ENCODE measurements at regions not wholly inside any gene's neighbourhood (a gene's known extent, or its start where the extent isn't known, plus 50 kb on each side); places are given as distances from the start of the nearest gene placed in this dataset.
"Not testable (repeated sequence)": the region's sequence is repeated elsewhere in the genome, so short reads cannot be mapped to it uniquely, and the experiment has no call there.

GRCh38 chr3:13228584-13228983 lies 155.4 kb upstream of the IQSEC1 start:
- Mint-ChIP-seq H3K27me3 (ENCODE audit: low read depth) (no peaks in the 10 kb centered on the region), H3K9me3 (no peaks in the 10 kb centered on the region), H3K4me1 (ENCODE audit: low read depth) (peaks cover 1% of the 10 kb centered on the region), H3K4me3 (no peak overlapping the region), H3K36me3 (ENCODE audit: insufficient read depth in 2 of 2) (no peaks in the 10 kb centered on the region), H3K27ac (no peak overlapping the region)
- ATAC-seq (replicated peaks in 1 of 2) (no peak), DNase-seq (no peak)

GRCh38 chr3:13228169-13228568 lies 154.9 kb upstream of the IQSEC1 start:
- H3K4me1 Mint-ChIP-seq (ENCODE audit: low read depth); H3K4me3 Mint-ChIP-seq; H3K27ac Mint-ChIP-seq; ATAC-seq (replicated peaks in 1 of 2); H3K36me3 Mint-ChIP-seq (ENCODE audit: insufficient read depth in 2 of 2); DNase-seq; H3K27me3 Mint-ChIP-seq (ENCODE audit: low read depth); H3K9me3 Mint-ChIP-seq: not testable (repeated sequence)

GRCh38 chr3:13227315-13228165 lies 154.3 kb upstream of the IQSEC1 start:
- no peak for ATAC-seq (replicated peaks in 1 of 2)
- no peak for DNase-seq
- H3K4me1 Mint-ChIP-seq (ENCODE audit: low read depth) = no peaks in the 10 kb centered on the region
- H3K27ac Mint-ChIP-seq = no peak overlapping the region
- no peak overlapping the region for H3K4me3 Mint-ChIP-seq
- H3K36me3 Mint-ChIP-seq (ENCODE audit: insufficient read depth in 2 of 2) = no peaks in the 10 kb centered on the region
- H3K9me3 Mint-ChIP-seq = no peaks in the 10 kb centered on the region
- H3K27me3 Mint-ChIP-seq (ENCODE audit: low read depth) = no peaks in the 10 kb centered on the region

GRCh38 chr3:13224967-13225366 lies 151.7 kb upstream of the IQSEC1 start:
- no peak overlapping the region for H3K4me3 Mint-ChIP-seq
- H3K4me1 Mint-ChIP-seq (ENCODE audit: low read depth) = no peaks in the 10 kb centered on the region
- H3K27me3 Mint-ChIP-seq (ENCODE audit: low read depth) = no peaks in the 10 kb centered on the region
- no peak overlapping the region for H3K27ac Mint-ChIP-seq
- H3K36me3 Mint-ChIP-seq (ENCODE audit: insufficient read depth in 2 of 2) = no peaks in the 10 kb centered on the region
- no peaks in the 10 kb centered on the region for H3K9me3 Mint-ChIP-seq
- no peak for ATAC-seq (replicated peaks in 1 of 2)
- DNase-seq = no peak

- Mint-ChIP-seq H3K9me3 (no peaks in the 10 kb centered on the region), H3K4me1 (ENCODE audit: low read depth) (no peaks in the 10 kb centered on the region), H3K27me3 (ENCODE audit: low read depth) (no peaks in the 10 kb centered on the region), H3K27ac (no peak overlapping the region), H3K36me3 (ENCODE audit: insufficient read depth in 2 of 2) (no peaks in the 10 kb centered on the region), H3K4me3 (no peak overlapping the region)
- ATAC-seq (replicated peaks in 1 of 2) (no peak), DNase-seq (no peak)
These were observed 150.5 kb upstream of the IQSEC1 start for GRCh38 chr3:13223574-13224237.

GRCh38 chr3:13222891-13223573 lies 149.8 kb upstream of the IQSEC1 start:
- no peaks in the 10 kb centered on the region for H3K9me3 Mint-ChIP-seq
- DNase-seq (no peak), ATAC-seq (replicated peaks in 1 of 2) (no peak)
- no peak overlapping the region for H3K27ac Mint-ChIP-seq
- no peak overlapping the region for H3K4me3 Mint-ChIP-seq
- no peaks in the 10 kb centered on the region for H3K4me1 Mint-ChIP-seq (ENCODE audit: low read depth)
- H3K27me3 Mint-ChIP-seq (ENCODE audit: low read depth) = no peaks in the 10 kb centered on the region
- H3K36me3 Mint-ChIP-seq (ENCODE audit: insufficient read depth in 2 of 2) = no peaks in the 10 kb centered on the region

GRCh38 chr3:13222131-13222530 lies 148.9 kb upstream of the IQSEC1 start:
- H3K27ac Mint-ChIP-seq = no peak overlapping the region
- DNase-seq (no peak), ATAC-seq (replicated peaks in 1 of 2) (no peak)
- no peaks in the 10 kb centered on the region for H3K9me3 Mint-ChIP-seq
- no peaks in the 10 kb centered on the region for H3K4me1 Mint-ChIP-seq (ENCODE audit: low read depth)
- H3K27me3 Mint-ChIP-seq (ENCODE audit: low read depth) = no peaks in the 10 kb centered on the region
- H3K4me3 Mint-ChIP-seq = no peak overlapping the region
- no peaks in the 10 kb centered on the region for H3K36me3 Mint-ChIP-seq (ENCODE audit: insufficient read depth in 2 of 2)

GRCh38 chr3:13221491-13222061 lies 148.3 kb upstream of the IQSEC1 start:
- H3K4me3 Mint-ChIP-seq = no peak overlapping the region
- no peaks in the 10 kb centered on the region for H3K9me3 Mint-ChIP-seq
- no peak overlapping the region for H3K27ac Mint-ChIP-seq
- H3K36me3 Mint-ChIP-seq (ENCODE audit: insufficient read depth in 2 of 2) = no peaks in the 10 kb centered on the region
- no peak for DNase-seq
- no peaks in the 10 kb centered on the region for H3K4me1 Mint-ChIP-seq (ENCODE audit: low read depth)
- ATAC-seq (replicated peaks in 1 of 2) = no peak
- no peaks in the 10 kb centered on the region for H3K27me3 Mint-ChIP-seq (ENCODE audit: low read depth)

- H3K27ac Mint-ChIP-seq = no peak overlapping the region
- no peaks in the 10 kb centered on the region for H3K9me3 Mint-ChIP-seq
- DNase-seq (no peak), ATAC-seq (replicated peaks in 1 of 2) (no peak)
- H3K27me3 Mint-ChIP-seq (ENCODE audit: low read depth) = no peaks in the 10 kb centered on the region
- no peaks in the 10 kb centered on the region for H3K36me3 Mint-ChIP-seq (ENCODE audit: insufficient read depth in 2 of 2)
- H3K4me1 Mint-ChIP-seq (ENCODE audit: low read depth) = no peaks in the 10 kb centered on the region
- H3K4me3 Mint-ChIP-seq = no peak overlapping the region
These were observed 147.8 kb upstream of the IQSEC1 start for GRCh38 chr3:13220991-13221390.

GRCh38 chr3:13219902-13220296 lies 146.7 kb upstream of the IQSEC1 start:
- H3K4me1 Mint-ChIP-seq (ENCODE audit: low read depth) = no peaks in the 10 kb centered on the region
- DNase-seq = no peak
- no peak overlapping the region for H3K4me3 Mint-ChIP-seq
- no peak overlapping the region for H3K27ac Mint-ChIP-seq
- H3K27me3 Mint-ChIP-seq (ENCODE audit: low read depth) = no peaks in the 10 kb centered on the region
- H3K36me3 Mint-ChIP-seq (ENCODE audit: insufficient read depth in 2 of 2) = no peaks in the 10 kb centered on the region
- ATAC-seq (replicated peaks in 1 of 2) = no peak
- H3K9me3 Mint-ChIP-seq = no peaks in the 10 kb centered on the region

- H3K27ac Mint-ChIP-seq = no peak overlapping the region
- no peak for ATAC-seq (replicated peaks in 1 of 2)
- no peaks in the 10 kb centered on the region for H3K27me3 Mint-ChIP-seq (ENCODE audit: low read depth)
- H3K36me3 Mint-ChIP-seq (ENCODE audit: insufficient read depth in 2 of 2) = no peaks in the 10 kb centered on the region
- no peaks in the 10 kb centered on the region for H3K9me3 Mint-ChIP-seq
- no peaks in the 10 kb centered on the region for H3K4me1 Mint-ChIP-seq (ENCODE audit: low read depth)
- H3K4me3 Mint-ChIP-seq = no peak overlapping the region
- no peak for DNase-seq
These were observed 146.1 kb upstream of the IQSEC1 start for GRCh38 chr3:13219077-13219901.

- no peak overlapping the region for H3K4me3 Mint-ChIP-seq
- no peak overlapping the region for H3K27ac Mint-ChIP-seq
- no peaks in the 10 kb centered on the region for H3K9me3 Mint-ChIP-seq
- H3K36me3 Mint-ChIP-seq (ENCODE audit: insufficient read depth in 2 of 2) = no peaks in the 10 kb centered on the region
- ATAC-seq (replicated peaks in 1 of 2) (peak in 1 of 2 donors; percentile 14), DNase-seq (no peak)
- no peaks in the 10 kb centered on the region for H3K4me1 Mint-ChIP-seq (ENCODE audit: low read depth)
- H3K27me3 Mint-ChIP-seq (ENCODE audit: low read depth) = no peaks in the 10 kb centered on the region
These were observed 145.3 kb upstream of the IQSEC1 start for GRCh38 chr3:13218541-13218908.

Measured in activated T-cell treated with anti-CD3 and anti-CD28 coated beads, Interleukin-2, amount 50 U/mL, for 72 hours (primary cell).